Activated CD8-positive, alpha-beta T cell treated with anti-CD3 and anti-CD28 coated beads for 36 hours (primary cell): ENCODE measurements at regions not wholly inside any gene's neighbourhood (a gene's known extent, or its start where the extent isn't known, plus 50 kb on each side); places are given as distances from the start of the nearest gene placed in this dataset.

ENCODE experiments used
- ATAC-seq: fragments of 200-7000 bp; cut with Tn5 transposase; one replicate; pipeline ENCODE4 v1.10.0; 2021; ENCODE audit warnings: mild to moderate bottlenecking, moderate library complexity
- CTCF ChIA-PET: fragments of 350-600 bp; sonication (Branson Sonifier 250); formaldehyde crosslinking; loops from one replicate; lab custom pipeline; 2021; ENCODE audit warnings: antibody characterized with exemption; lab: Charles Lee
- POLR2A ChIA-PET: fragments of 350-600 bp; sonication (Branson Sonifier 250); formaldehyde crosslinking; loops from one replicate; lab custom pipeline; 2021; ENCODE audit warnings: antibody characterized with exemption; lab: Charles Lee
- DNase-seq: peaks from one replicate; pipeline ENCODE4 v3.0.0-alpha.2; 2020
- H3K27ac Mint-ChIP-seq: one replicate; pipeline ENCODE4 v1.8.0; 2021; ENCODE audit warnings: mild to moderate bottlenecking, mixed read lengths
- H3K27me3 Mint-ChIP-seq: one replicate; pipeline ENCODE4 v1.8.0; 2021; ENCODE audit warnings: mixed read lengths
- H3K36me3 Mint-ChIP-seq: one replicate; pipeline ENCODE4 v1.8.0; 2021; ENCODE audit warnings: low read depth, mixed read lengths
- H3K4me1 Mint-ChIP-seq: one replicate; pipeline ENCODE4 v1.8.0; 2021; ENCODE audit warnings: low read depth, mixed read lengths
- H3K4me3 Mint-ChIP-seq: one replicate; pipeline ENCODE4 v1.8.0; 2021; ENCODE audit warnings: mild to moderate bottlenecking, moderate library complexity, mixed read lengths
- H3K9me3 Mint-ChIP-seq: one replicate; pipeline ENCODE4 v1.8.0; 2021; ENCODE audit warnings: mixed read lengths
- intact Hi-C: fragments of 100-400 bp; cut with micrococcal nuclease; formaldehyde crosslinking; loops from one replicate; pipeline ENCODE4 v1.10.0; 2022
- TF ChIP-seq, protein P1 (sequence below): fragments of 200-600 bp; IDR thresholded peaks from one replicate; pipeline ENCODE4 v1.8.0; 2022; ENCODE audit warnings: antibody characterized with exemption, mild to moderate bottlenecking

DNA sequence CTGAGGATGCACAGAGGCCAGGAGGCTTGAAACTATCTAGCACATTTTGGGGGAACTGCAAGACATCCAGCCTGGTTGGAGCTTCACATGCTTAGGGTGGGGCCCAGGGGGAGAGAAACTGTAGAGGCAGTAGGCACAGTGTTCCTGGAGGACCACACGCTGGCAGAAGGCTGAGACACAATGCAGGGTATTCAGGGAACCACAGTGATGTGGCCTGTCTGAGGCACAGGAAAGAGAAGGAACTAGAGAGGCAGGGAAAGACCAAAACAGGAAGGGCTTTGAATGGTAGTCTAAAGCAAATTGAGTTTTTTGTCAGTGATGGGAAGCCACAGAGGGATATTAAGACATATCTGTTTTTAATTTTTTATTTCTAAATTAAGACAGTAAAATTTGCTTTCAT lies 100.2 kb upstream of the PRICKLE1 start:
- Mint-ChIP-seq H3K4me3 (no peak overlapping the region), H3K36me3 (no peaks in the 10 kb centered on the region), H3K27ac (no peak overlapping the region), H3K27me3 (no peaks in the 10 kb centered on the region), H3K4me1 (no peaks in the 10 kb centered on the region), H3K9me3 (peaks cover 1% of the 10 kb centered on the region)
- ATAC-seq (no peak), DNase-seq (no peak)
- CTCF ChIA-PET = no interaction called here
- POLR2A ChIA-PET = no interaction called here
- intact Hi-C loops = no loop called here
- TF ChIP-seq, protein P1, sequence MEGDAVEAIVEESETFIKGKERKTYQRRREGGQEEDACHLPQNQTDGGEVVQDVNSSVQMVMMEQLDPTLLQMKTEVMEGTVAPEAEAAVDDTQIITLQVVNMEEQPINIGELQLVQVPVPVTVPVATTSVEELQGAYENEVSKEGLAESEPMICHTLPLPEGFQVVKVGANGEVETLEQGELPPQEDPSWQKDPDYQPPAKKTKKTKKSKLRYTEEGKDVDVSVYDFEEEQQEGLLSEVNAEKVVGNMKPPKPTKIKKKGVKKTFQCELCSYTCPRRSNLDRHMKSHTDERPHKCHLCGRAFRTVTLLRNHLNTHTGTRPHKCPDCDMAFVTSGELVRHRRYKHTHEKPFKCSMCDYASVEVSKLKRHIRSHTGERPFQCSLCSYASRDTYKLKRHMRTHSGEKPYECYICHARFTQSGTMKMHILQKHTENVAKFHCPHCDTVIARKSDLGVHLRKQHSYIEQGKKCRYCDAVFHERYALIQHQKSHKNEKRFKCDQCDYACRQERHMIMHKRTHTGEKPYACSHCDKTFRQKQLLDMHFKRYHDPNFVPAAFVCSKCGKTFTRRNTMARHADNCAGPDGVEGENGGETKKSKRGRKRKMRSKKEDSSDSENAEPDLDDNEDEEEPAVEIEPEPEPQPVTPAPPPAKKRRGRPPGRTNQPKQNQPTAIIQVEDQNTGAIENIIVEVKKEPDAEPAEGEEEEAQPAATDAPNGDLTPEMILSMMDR = no peak

DNA sequence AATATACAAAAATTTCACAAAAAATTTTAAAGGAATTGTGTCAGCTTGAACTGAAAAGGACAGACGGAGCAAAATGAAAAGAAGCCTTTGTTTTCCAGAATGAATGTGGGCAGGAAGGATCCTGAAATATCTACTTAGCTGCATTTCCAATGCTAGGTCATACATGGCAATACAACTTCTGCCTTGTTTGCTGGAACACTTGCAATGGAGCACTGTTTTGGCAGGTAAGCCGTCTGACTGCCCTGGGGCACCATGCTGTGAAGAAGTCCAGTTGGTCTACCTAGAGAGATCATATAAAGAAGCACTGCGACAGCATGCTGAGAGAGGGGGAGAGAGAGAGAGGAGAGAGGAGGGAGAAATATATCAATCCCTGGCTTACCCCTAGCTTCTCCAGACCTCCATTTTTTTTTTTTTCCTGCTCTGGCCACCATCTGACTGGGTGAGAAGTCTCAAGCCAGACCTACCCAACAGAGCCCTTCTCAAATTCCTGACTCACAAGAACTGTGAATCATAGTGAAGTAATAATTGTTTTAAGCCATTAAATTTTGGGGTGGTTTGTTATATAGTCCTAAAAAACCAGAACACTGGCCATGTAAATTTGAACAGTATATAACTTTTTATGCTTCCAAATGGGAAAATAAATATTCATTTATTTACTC lies 97.1 kb upstream of the PRICKLE1 start:
- ATAC-seq = no peak
- H3K27ac Mint-ChIP-seq = no peak overlapping the region
- TF ChIP-seq, protein P1 = no peak
- intact Hi-C loops = no loop called here
- ChIA-PET POLR2A (no interaction called here), CTCF (no interaction called here)
- H3K4me1 Mint-ChIP-seq = no peaks in the 10 kb centered on the region
- H3K9me3 Mint-ChIP-seq = no peaks in the 10 kb centered on the region
- H3K36me3 Mint-ChIP-seq = no peaks in the 10 kb centered on the region
- no peaks in the 10 kb centered on the region for H3K27me3 Mint-ChIP-seq
- no peak for DNase-seq
- H3K4me3 Mint-ChIP-seq = no peak overlapping the region

- Mint-ChIP-seq H3K27ac (no peak overlapping the region), H3K27me3 (peaks cover 2% of the 10 kb centered on the region), H3K36me3 (no peaks in the 10 kb centered on the region), H3K4me1 (no peaks in the 10 kb centered on the region), H3K9me3 (no peaks in the 10 kb centered on the region), H3K4me3 (no peak overlapping the region)
- TF ChIP-seq, protein P1 = no peak
- ChIA-PET POLR2A (no interaction called here), CTCF (no interaction called here)
- no peak for ATAC-seq
- intact Hi-C loops = no loop called here
- no peak for DNase-seq
Observed at GRCh38 chr12:42684802-42685071, 95.2 kb upstream of the PRICKLE1 start.

DNA sequence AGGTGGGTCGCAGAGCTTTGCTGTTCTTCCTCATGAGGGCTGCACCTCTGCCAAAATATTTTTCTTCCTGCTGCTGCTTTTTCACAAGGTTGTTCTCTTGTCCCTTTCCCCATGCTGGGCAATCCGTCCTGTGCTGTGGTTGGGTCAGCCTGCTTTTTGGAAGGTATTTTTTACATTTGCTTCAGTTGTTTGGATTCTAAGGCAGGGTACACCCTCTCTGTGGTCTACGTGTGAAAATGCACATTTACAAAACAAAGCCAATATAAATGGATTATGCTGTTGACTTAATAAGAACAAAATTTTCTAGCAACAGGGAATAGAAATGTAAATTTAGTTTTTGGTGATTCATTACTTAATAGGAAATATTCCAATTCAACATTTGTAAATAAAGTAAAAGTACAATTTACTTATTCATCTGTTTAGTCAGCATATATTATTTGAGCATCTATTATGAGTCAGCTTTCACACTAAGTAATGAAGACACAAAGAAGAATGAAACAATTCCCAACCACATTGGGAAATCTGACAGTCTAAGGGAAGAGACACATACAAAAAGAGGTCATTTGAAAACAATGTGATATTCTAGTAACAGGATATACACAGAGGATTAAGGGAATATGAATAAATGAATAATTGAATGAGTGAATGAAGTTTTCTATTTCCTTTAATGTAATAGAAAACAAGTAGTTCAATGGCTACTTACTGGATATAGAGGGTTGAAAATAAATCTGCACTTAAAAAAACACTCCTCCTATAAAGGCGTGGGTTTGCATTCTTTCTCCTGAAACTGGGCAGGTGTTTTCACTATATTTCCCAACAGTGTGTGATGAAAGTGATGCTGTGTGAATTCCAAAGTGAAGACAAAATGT lies 94.6 kb upstream of the PRICKLE1 start:
- TF ChIP-seq, protein P1 = no peak
- H3K36me3 Mint-ChIP-seq = no peaks in the 10 kb centered on the region
- DNase-seq (no peak), ATAC-seq (no peak)
- no peak overlapping the region for H3K4me3 Mint-ChIP-seq
- CTCF ChIA-PET = no interaction called here
- H3K27ac Mint-ChIP-seq = no peak overlapping the region
- intact Hi-C loops = no loop called here
- peaks cover 2% of the 10 kb centered on the region for H3K27me3 Mint-ChIP-seq
- no peaks in the 10 kb centered on the region for H3K4me1 Mint-ChIP-seq
- POLR2A ChIA-PET = no interaction called here
- H3K9me3 Mint-ChIP-seq = no peaks in the 10 kb centered on the region

- no peaks in the 10 kb centered on the region for H3K9me3 Mint-ChIP-seq
- H3K4me3 Mint-ChIP-seq = no peak overlapping the region
- intact Hi-C loops = no loop called here
- ChIA-PET POLR2A (no interaction called here), CTCF (no interaction called here)
- H3K27ac Mint-ChIP-seq = no peak overlapping the region
- TF ChIP-seq, protein P1 = no peak
- DNase-seq (no peak), ATAC-seq (no peak)
- no peaks in the 10 kb centered on the region for H3K4me1 Mint-ChIP-seq
- H3K36me3 Mint-ChIP-seq = no peaks in the 10 kb centered on the region
- H3K27me3 Mint-ChIP-seq = peaks cover 2% of the 10 kb centered on the region
Observed at GRCh38 chr12:42683266-42683665, 93.7 kb upstream of the PRICKLE1 start.
